ENCODE measurements at regions not wholly inside any gene's neighbourhood (a gene's known extent, or its start where the extent isn't known, plus 50 kb on each side); places are given as distances from the start of the nearest gene placed in this dataset.

- no peaks in the 10 kb centered on the region for H3K36me3 ChIP-seq
- H3K9me3 ChIP-seq = no peaks in the 10 kb centered on the region
- no peak for TF ChIP-seq CTCF (IDR thresholded peaks at IDR 0.05)
- TF ChIP-seq POLR2A (IDR thresholded peaks at IDR 0.05) = no peak
- no peak for TF ChIP-seq EP300 (IDR thresholded peaks at IDR 0.05)
- no peaks in the 10 kb centered on the region for H3K27me3 ChIP-seq
- 42 to 44% methylated on average over 9 of the region's 9 CpGs for WGBS, 2 donors
- peaks cover 0 to 5% (median 0%) of the 10 kb centered on the region in 4 donors for H3K4me1 ChIP-seq
- H3K4me3 ChIP-seq = peak overlapping the region in 1 of 4 donors; percentile 33
- peak overlapping the region in 2 of 4 donors; percentile 9 to 25 for H3K27ac ChIP-seq
- DNase-seq (ENCODE audit: low spot score in 2 of 2) = no peak
Measured at GRCh38 chr3:107263269-107264021, 113.8 kb upstream of the CCDC54 start.

- H3K9me3 ChIP-seq = no peaks in the 10 kb centered on the region
- H3K36me3 ChIP-seq = no peaks in the 10 kb centered on the region
- peaks cover 0 to 3% (median 0%) of the 10 kb centered on the region in 4 donors for H3K4me1 ChIP-seq
- no peak overlapping the region for H3K27ac ChIP-seq
- DNase-seq (ENCODE audit: low spot score in 2 of 2) = no peak
- H3K4me3 ChIP-seq = no peak overlapping the region
- no peaks in the 10 kb centered on the region for H3K27me3 ChIP-seq
- WGBS, 2 donors = 69 to 74% methylated on average over 6 of the region's 6 CpGs
- TF ChIP-seq POLR2A (IDR thresholded peaks at IDR 0.05) (no peak), CTCF (IDR thresholded peaks at IDR 0.05) (no peak), EP300 (IDR thresholded peaks at IDR 0.05) (no peak)
Measured at GRCh38 chr3:107264888-107265287, 112.4 kb upstream of the CCDC54 start.

DNA sequence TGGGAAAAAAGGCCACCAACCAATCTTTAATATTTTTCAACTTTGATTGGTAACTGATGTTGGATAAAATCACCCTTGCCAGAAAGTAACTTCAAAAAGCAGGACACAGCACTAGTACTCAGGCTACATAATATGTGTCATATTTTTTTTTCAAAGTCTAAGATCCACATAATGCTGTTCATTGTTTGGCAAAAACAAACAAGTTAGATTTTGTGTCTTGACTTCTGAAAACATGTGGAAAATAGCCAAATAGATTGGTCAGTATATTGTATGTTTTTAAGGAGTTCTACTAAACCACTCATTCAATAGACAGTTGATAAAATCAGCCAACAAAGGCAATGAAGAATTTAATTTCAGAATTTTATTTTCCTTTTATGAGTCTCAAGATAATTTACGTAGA, 111.7 kb upstream of the CCDC54 start:
- Histone ChIP-seq H3K27me3 (no peaks in the 10 kb centered on the region), H3K27ac (no peak overlapping the region), H3K4me3 (no peak overlapping the region), H3K9me3 (no peaks in the 10 kb centered on the region), H3K36me3 (no peaks in the 10 kb centered on the region), H3K4me1 (peaks cover 0 to 3% (median 0%) of the 10 kb centered on the region in 4 donors)
- TF ChIP-seq POLR2A (IDR thresholded peaks at IDR 0.05) (no peak), CTCF (IDR thresholded peaks at IDR 0.05) (no peak), EP300 (IDR thresholded peaks at IDR 0.05) (no peak)
- DNase-seq (ENCODE audit: low spot score in 2 of 2) = no peak
- WGBS, 2 donors = 88 to 96% methylated on average over 1 of the region's 1 CpG

DNA sequence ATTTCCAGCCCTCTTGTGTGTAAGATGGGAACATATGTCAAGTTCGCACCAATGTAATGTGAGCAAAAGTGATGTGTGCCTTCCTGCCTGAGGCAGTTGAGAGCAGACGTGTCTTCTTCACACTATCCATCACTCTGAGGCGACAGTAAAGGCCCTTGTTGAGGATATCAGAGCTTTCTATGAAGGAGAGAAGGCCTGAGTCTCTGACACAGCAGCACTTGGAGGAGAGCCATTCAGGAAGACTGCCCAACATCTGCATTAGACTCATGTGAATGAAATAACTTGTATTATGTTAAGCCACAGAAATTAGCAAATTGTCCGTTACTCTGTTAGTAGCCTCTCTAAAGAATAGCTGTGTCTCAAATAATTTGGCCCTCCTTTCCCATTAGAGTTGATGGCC, 108.8 kb upstream of the CCDC54 start:
- no peak for DNase-seq (ENCODE audit: low spot score in 2 of 2)
- TF ChIP-seq CTCF (IDR thresholded peaks at IDR 0.05) (no peak), EP300 (IDR thresholded peaks at IDR 0.05) (no peak), POLR2A (IDR thresholded peaks at IDR 0.05) (no peak)
- WGBS, 2 donors = 69 to 84% methylated on average over 4 of the region's 4 CpGs

GRCh38 chr3:107269136-107269535, 108.1 kb upstream of the CCDC54 start:
- 91 to 94% methylated on average over 7 of the region's 7 CpGs for WGBS, 2 donors
- no peaks in the 10 kb centered on the region for H3K36me3 ChIP-seq
- no peak overlapping the region for H3K27ac ChIP-seq
- no peak overlapping the region for H3K4me3 ChIP-seq
- H3K9me3 ChIP-seq = no peaks in the 10 kb centered on the region
- no peak for DNase-seq (ENCODE audit: low spot score in 2 of 2)
- H3K4me1 ChIP-seq = no peaks in the 10 kb centered on the region
- TF ChIP-seq CTCF (IDR thresholded peaks at IDR 0.05) (no peak), EP300 (IDR thresholded peaks at IDR 0.05) (no peak)
- H3K27me3 ChIP-seq = no peaks in the 10 kb centered on the region

More for the DNA sequence above, 108.8 kb upstream of the CCDC54 start:
- H3K4me3 ChIP-seq = no peak overlapping the region
- H3K4me1 ChIP-seq = peaks cover 0 to 3% (median 0%) of the 10 kb centered on the region in 4 donors
- H3K27ac ChIP-seq = no peak overlapping the region
- H3K27me3 ChIP-seq = no peaks in the 10 kb centered on the region
- H3K36me3 ChIP-seq = no peaks in the 10 kb centered on the region
- H3K9me3 ChIP-seq = no peaks in the 10 kb centered on the region
